HepG2 (cell line): ENCODE measurements at regions not wholly inside any gene's neighbourhood (a gene's known extent, or its start where the extent isn't known, plus 50 kb on each side); places are given as distances from the start of the nearest gene placed in this dataset.

Experiments
- CBX5 ChIP-seq: sonication (generic); formaldehyde crosslinking; IDR thresholded peaks from 2 replicates; pipeline ENCODE4 v1.4.0; 2020; ENCODE audit warnings: missing genetic modification reagents, borderline replicate concordance
- CTCF ChIP-seq: sonication (generic); formaldehyde crosslinking; IDR thresholded peaks from 2 replicates; pipeline ENCODE4 v1.5.0; 2020; ENCODE audit warnings: mild to moderate bottlenecking, missing genetic modification reagents, moderate library complexity
- ELF1 ChIP-seq: sonication (generic); formaldehyde crosslinking; IDR thresholded peaks from 2 replicates; pipeline ENCODE4 v1.4.0; 2020; ENCODE audit warnings: missing genetic modification reagents
- MNT ChIP-seq: fragments of 450-650 bp; IDR thresholded peaks from 2 replicates; pipeline ENCODE4 v1.6.1; 2016
- MYC ChIP-seq: sonication (generic); formaldehyde crosslinking; IDR thresholded peaks from 2 replicates; pipeline ENCODE4 v1.9.0; 2021; ENCODE audit warnings: missing genetic modification reagents, borderline replicate concordance
- NR2C2 ChIP-seq: sonication (generic); formaldehyde crosslinking; IDR thresholded peaks from 2 replicates; pipeline ENCODE4 v1.4.0; 2020; ENCODE audit warnings: missing genetic modification reagents, mild to moderate bottlenecking, moderate library complexity, borderline replicate concordance
- PAX8 ChIP-seq: sonication (generic); formaldehyde crosslinking; IDR thresholded peaks from 2 replicates; pipeline ENCODE4 v1.8.0; 2022; ENCODE audit warnings: mild to moderate bottlenecking, missing genetic modification reagents, borderline replicate concordance
- POLR2A ChIP-seq, 2 experiments: IDR thresholded peaks; 2 replicates each; pipeline ENCODE4 v1.6.1; 2011; ENCODE audit warnings: low read depth in 2 of 2, low read length in 2 of 2, mild to moderate bottlenecking in 1 of 2, moderate library complexity in 1 of 2; ENCODE audit not compliant: insufficient read depth in 1 of 2
- RNF2 ChIP-seq: fragments of 450-650 bp; conservative IDR thresholded peaks from 2 replicates; pipeline ENCODE4 v1.6.1; 2016; ENCODE audit warnings: low read depth
- TCF7L2 ChIP-seq: IDR thresholded peaks from 2 replicates; pipeline ENCODE4 v1.6.1; 2011; ENCODE audit warnings: mild to moderate bottlenecking, low read depth, low read length, moderate library complexity
- ZNF235 ChIP-seq: sonication (generic); formaldehyde crosslinking; IDR thresholded peaks from 2 replicates; pipeline ENCODE4 v1.8.1; 2023; ENCODE audit warnings: mild to moderate bottlenecking, missing genetic modification reagents, borderline replicate concordance

DNA sequence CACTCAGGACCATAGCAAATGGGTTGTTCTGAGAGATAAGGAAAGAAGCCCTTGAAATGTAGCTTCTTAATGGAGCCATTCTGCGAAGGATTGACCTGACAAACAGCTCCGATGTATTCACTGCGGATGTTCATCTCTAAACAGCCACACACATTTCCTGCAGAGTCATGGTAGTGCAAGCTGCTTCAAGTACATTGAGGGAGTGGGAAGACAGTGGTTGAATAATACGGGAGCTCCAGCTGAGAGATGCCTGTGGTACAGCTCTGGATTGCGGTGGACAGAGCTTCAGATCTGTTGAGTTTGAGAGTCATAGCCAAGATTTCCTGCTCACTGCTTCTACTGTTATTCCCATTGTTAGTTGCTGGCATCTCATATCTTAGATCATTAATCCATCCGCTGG lies 86.6 kb downstream of the ZBTB18 start:
- TF ChIP-seq CBX5 (CRISPR knock-in tag) = no peak
- TF ChIP-seq ZNF235 = no peak
- TF ChIP-seq MYC (CRISPR knock-in tag) = no peak
- no peak for TF ChIP-seq NR2C2 (CRISPR knock-in tag)
- TF ChIP-seq RNF2 = no peak
- TF ChIP-seq POLR2A (IDR thresholded peaks at IDR 0.05; ENCODE audit: insufficient read depth in 1 of 2, low read depth in 2 of 2, low read length in 2 of 2) = no peak
- TF ChIP-seq CTCF (CRISPR knock-in tag) = no peak
- no peak for TF ChIP-seq MNT
- no peak for TF ChIP-seq PAX8
- TF ChIP-seq TCF7L2 = no peak
- TF ChIP-seq ELF1 = no peak
